Vagina (tissue), 2 donors: ENCODE measurements at regions not wholly inside any gene's neighbourhood (a gene's known extent, or its start where the extent isn't known, plus 50 kb on each side); places are given as distances from the start of the nearest gene placed in this dataset.

Source experiments
- DNase-seq, 2 donors: peaks; one replicate each; pipeline ENCODE4 v3.0.0-alpha.2; 2017; ENCODE audit errors: extremely low spot score in 2 of 2
- H3K27ac ChIP-seq: fragments of 200-600 bp; sonication (generic); one replicate; pipeline ENCODE4 v1.5.1; 2019
- H3K27me3 ChIP-seq: fragments of 200-600 bp; sonication (generic); one replicate; pipeline ENCODE4 v1.5.1; 2019
- H3K36me3 ChIP-seq, 2 donors: fragments of 200-600 bp; sonication (generic); one replicate each; pipeline ENCODE4 v1.5.1; 2017 to 2019
- H3K4me1 ChIP-seq: fragments of 200-600 bp; sonication (generic); one replicate; pipeline ENCODE4 v1.5.1; 2019
- H3K4me3 ChIP-seq, 2 donors: fragments of 200-600 bp; sonication (generic); 1 replicate in 1 of 2; 2 replicates in 1 of 2; pipeline ENCODE4 v1.5.1; 2016 to 2019
- H3K9me3 ChIP-seq: fragments of 200-600 bp; sonication (generic); one replicate; pipeline ENCODE4 v1.5.1; 2019
- CTCF ChIP-seq, 3 experiments: fragments of 450-650 bp in 2 of 3; fragments of 200-600 bp in 1 of 3; sonication (generic) in 1 of 3; IDR thresholded peaks; one replicate each; pipeline ENCODE4 v1.5.1; 2017 to 2019; ENCODE audit warnings: antibody characterized with exemption in 3 of 3, mild to moderate bottlenecking in 2 of 3, moderate library complexity in 2 of 3
- POLR2A ChIP-seq, 2 donors: fragments of 450-650 bp; IDR thresholded peaks; one replicate each; pipeline ENCODE4 v1.6.1; 2017; ENCODE audit warnings: antibody characterized with exemption in 2 of 2, mild to moderate bottlenecking in 2 of 2, moderate library complexity in 2 of 2
- POLR2AphosphoS5 ChIP-seq, 2 donors: sonication (generic); formaldehyde crosslinking; IDR thresholded peaks; one replicate each; pipeline ENCODE4 v1.9.0; 2017; ENCODE audit warnings: antibody characterized with exemption in 2 of 2, mild to moderate bottlenecking in 2 of 2, low read depth in 1 of 2; ENCODE audit not compliant: insufficient read depth in 1 of 2
- intact Hi-C: fragments of 100-400 bp; cut with DNase I; formaldehyde crosslinking; loops from one replicate; pipeline ENCODE4 v1.15.1; 2023

GRCh38 chr2:116680256-116680936, 1134.1 kb upstream of the DDX18 start:
- no peaks in the 10 kb centered on the region for H3K9me3 ChIP-seq
- TF ChIP-seq POLR2AphosphoS5 (IDR thresholded peaks at IDR 0.05; ENCODE audit: insufficient read depth in 1 of 2, low read depth in 1 of 2) (no peak), CTCF (IDR thresholded peaks at IDR 0.05) (no peak), POLR2A (IDR thresholded peaks at IDR 0.05) (no peak)
- H3K4me1 ChIP-seq: no peaks in the 10 kb centered on the region
- no peaks in the 10 kb centered on the region for H3K27me3 ChIP-seq
- no peak for DNase-seq
- intact Hi-C loops: no loop called here
- H3K36me3 ChIP-seq: no peaks in the 10 kb centered on the region
- no peak overlapping the region for H3K4me3 ChIP-seq
- H3K27ac ChIP-seq: no peak overlapping the region

- no peaks in the 10 kb centered on the region for H3K9me3 ChIP-seq
- H3K27me3 ChIP-seq: no peaks in the 10 kb centered on the region
- H3K36me3 ChIP-seq: no peaks in the 10 kb centered on the region
- TF ChIP-seq POLR2A (IDR thresholded peaks at IDR 0.05) (no peak), CTCF (IDR thresholded peaks at IDR 0.05) (no peak), POLR2AphosphoS5 (IDR thresholded peaks at IDR 0.05; ENCODE audit: insufficient read depth in 1 of 2, low read depth in 1 of 2) (no peak)
- intact Hi-C loops: loop anchor here (5.0 kb wide), 1 partner anchor 1445 kb away; no protein-coding TSS in a partner anchor
- no peak for DNase-seq
- no peak overlapping the region for H3K27ac ChIP-seq
- no peaks in the 10 kb centered on the region for H3K4me1 ChIP-seq
- H3K4me3 ChIP-seq: no peak overlapping the region
Measured at GRCh38 chr2:116687371-116687770, 1127.1 kb upstream of the DDX18 start.

GRCh38 chr2:116692988-116693387, 1121.5 kb upstream of the DDX18 start:
- Histone ChIP-seq H3K4me3 (no peak overlapping the region), H3K9me3 (no peaks in the 10 kb centered on the region), H3K36me3 (no peaks in the 10 kb centered on the region), H3K4me1 (no peaks in the 10 kb centered on the region), H3K27me3 (no peaks in the 10 kb centered on the region), H3K27ac (no peak overlapping the region)
- intact Hi-C loops: no loop called here
- DNase-seq: no peak
- TF ChIP-seq CTCF (IDR thresholded peaks at IDR 0.05) (no peak), POLR2A (IDR thresholded peaks at IDR 0.05) (no peak), POLR2AphosphoS5 (IDR thresholded peaks at IDR 0.05; ENCODE audit: insufficient read depth in 1 of 2, low read depth in 1 of 2) (no peak)

GRCh38 chr2:116696223-116696622, 1118.3 kb upstream of the DDX18 start:
- no peak for DNase-seq
- TF ChIP-seq CTCF (IDR thresholded peaks at IDR 0.05) (no peak), POLR2AphosphoS5 (IDR thresholded peaks at IDR 0.05; ENCODE audit: insufficient read depth in 1 of 2, low read depth in 1 of 2) (no peak), POLR2A (IDR thresholded peaks at IDR 0.05) (no peak)
- intact Hi-C loops: no loop called here
- H3K9me3 ChIP-seq: no peaks in the 10 kb centered on the region
- no peaks in the 10 kb centered on the region for H3K27me3 ChIP-seq
- H3K4me3 ChIP-seq: no peak overlapping the region
- H3K27ac ChIP-seq: no peak overlapping the region
- no peaks in the 10 kb centered on the region for H3K4me1 ChIP-seq
- no peaks in the 10 kb centered on the region for H3K36me3 ChIP-seq

GRCh38 chr2:116696903-116697302, 1117.6 kb upstream of the DDX18 start:
- Histone ChIP-seq H3K4me1 (no peaks in the 10 kb centered on the region), H3K27ac (no peak overlapping the region), H3K9me3 (no peaks in the 10 kb centered on the region), H3K27me3 (no peaks in the 10 kb centered on the region), H3K4me3 (no peak overlapping the region), H3K36me3 (no peaks in the 10 kb centered on the region)
- no peak for DNase-seq
- TF ChIP-seq POLR2AphosphoS5 (IDR thresholded peaks at IDR 0.05; ENCODE audit: insufficient read depth in 1 of 2, low read depth in 1 of 2) (no peak), POLR2A (IDR thresholded peaks at IDR 0.05) (no peak), CTCF (IDR thresholded peaks at IDR 0.05) (no peak)
- intact Hi-C loops: no loop called here
